GM18870 (cell line): ENCODE measurements at regions not wholly inside any gene's neighbourhood (a gene's known extent, or its start where the extent isn't known, plus 50 kb on each side); places are given as distances from the start of the nearest gene placed in this dataset.
"Not testable (repeated sequence)": the region's sequence is repeated elsewhere in the genome, so short reads cannot be mapped to it uniquely, and the experiment has no call there.

Experiments
- ATAC-seq: cut with Tn5 transposase; IDR thresholded peaks from one replicate; pipeline ENCODE4 v1.9.1; 2021; ENCODE audit warnings: moderate library complexity; ENCODE audit not compliant: unreplicated experiment

DNA sequence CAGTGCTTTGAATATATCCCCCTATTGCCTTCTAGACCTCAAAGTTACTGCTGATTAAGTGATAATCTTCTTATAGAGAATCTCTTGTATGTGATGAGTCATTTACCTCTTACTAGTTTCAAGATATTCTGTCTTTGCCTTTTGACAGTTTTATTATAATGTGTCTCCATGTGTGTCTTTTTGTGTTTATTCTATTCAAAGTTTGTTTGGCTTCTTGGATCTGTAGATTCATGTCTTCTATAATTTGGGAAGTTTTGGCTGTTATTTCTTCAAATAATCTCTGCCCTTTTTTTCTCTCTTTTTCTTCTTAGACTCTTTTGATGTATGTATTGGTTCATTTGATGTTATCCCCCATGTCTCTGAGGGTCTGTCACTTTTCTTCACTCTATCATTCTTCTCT is 915.7 kb upstream of the GRIA3 start:
- no peak for ATAC-seq

DNA sequence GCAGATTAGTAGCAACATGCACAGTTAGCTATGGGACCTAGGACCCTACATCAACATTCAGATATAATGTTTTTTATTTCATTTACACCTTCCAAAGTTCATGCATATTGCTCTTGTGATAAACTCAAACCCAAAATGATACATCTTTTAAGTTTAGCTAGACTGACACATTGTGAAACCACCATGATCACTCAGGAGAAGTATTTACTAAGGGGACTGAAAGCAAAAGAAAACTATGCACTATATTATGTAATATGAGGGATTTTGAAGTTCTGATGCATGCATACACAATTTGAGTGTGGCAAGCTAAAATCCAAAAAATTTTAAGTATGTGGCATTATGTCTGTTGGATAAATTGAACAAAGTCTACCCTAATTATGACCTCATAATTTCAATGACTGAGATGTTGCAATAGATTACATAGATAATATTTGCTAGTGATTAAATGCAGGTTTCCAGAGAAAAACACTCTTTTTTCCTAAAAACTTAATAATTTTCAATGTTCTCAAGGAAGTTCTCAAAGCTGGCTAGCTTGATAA is 914.8 kb upstream of the GRIA3 start:
- no peak for ATAC-seq

DNA sequence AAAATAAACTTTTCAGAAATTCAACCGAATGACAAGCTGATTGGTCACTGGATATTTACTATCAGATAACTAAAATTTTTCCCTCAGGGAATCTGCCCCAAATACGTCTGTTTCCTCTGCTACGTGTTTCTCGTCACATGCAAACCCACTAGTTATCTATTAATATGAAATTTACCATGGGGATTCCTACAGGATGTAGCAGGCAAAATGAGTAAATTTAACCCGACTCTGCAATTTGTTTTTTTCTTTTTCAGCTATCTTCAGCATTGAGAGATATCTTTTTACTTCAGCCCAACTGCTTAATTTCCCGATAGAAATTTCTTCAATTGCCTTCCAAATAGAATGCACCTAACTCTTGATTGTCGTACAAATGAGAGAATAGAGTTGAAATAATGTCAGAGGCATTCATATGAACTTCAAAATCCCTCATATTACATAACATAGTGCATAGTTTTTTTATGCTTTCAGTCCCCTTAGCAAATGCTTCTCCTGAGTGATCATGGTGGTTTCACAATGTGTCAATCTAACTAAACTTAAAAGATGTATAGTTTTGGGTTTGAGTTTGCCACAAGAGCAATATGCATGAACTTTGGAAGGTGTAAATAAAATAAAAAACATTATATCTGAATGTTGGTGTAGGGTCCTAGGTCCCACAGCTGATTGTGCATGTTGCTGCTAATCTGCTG is 913.1 kb upstream of the GRIA3 start:
- no peak for ATAC-seq

DNA sequence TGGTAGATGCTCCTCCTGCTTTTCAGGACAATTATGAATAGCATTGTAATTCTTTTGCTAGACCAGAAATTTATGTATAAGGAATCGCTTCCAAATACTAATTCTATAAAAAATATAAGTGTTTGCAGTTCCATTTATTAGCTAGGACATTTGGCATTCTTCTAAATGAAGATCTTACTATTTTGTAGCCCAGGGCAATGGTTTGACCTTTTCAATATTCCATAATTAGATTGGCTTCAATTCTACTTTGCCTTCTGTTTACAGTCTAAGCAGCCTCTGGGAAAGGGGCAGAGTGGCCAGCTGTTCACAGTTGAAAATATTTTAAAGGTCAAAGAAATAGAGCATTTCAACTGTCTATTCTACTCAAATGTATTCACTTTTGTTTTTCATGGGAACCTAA is 912.1 kb upstream of the GRIA3 start:
- no peak for ATAC-seq

DNA sequence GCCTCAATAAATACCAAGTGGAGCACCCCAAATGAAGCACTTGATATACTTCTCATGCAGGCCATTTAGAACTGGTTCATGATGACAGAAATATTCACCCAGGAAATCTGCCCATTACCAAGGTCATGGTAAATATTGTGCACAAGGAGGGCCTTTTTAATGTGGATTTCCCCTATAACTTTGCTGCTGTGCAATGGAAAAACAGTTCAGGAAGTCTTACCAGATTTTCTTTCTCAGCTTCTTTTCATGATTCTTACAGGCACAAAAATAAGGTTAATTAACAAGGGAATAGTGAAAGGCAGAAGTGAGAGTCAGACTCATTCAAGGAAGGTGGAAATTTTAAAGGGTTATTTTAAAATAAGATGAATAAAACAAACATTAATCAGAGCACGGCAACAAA is 904.3 kb upstream of the GRIA3 start:
- ATAC-seq = no peak

DNA sequence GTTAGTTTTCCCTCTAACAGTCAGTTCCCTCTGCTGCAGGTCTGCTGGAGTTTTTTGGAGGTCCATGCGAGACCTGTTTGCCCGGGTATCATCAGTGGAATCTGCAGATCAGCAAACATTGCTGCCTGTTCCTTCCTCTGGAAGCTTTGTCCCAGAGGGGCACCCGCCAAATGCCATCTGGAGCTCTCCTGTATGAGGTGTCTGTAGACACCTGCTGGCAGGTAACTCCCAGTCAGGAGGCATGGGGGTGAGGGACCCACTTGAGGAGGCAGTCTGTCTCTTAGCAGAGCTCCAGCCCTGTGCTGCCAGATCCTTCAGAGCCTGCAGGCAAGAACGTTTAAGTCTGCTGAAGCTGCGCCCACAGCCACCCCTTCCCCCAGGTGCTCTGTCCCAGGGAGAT is 884.3 kb upstream of the GRIA3 start:
- ATAC-seq = not testable (repeated sequence)

DNA sequence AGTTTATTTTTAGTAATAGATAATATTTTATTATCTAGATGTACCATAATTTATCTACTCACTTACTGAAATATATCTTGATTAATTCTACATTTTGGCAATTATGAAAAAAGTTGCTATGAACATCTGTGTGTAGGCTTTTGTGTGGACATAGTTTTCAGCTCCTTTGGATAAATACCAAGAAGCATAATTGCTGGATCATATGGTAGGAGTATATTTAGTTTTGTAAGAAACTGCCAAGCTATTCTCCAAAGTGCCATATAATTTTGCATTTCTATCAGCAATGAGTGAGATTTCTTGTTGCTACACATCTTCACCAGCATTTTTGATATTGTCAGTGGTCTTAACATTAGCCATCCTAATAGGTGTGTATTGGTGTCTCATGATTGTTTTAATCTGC is 882.6 kb upstream of the GRIA3 start:
- no peak for ATAC-seq

DNA sequence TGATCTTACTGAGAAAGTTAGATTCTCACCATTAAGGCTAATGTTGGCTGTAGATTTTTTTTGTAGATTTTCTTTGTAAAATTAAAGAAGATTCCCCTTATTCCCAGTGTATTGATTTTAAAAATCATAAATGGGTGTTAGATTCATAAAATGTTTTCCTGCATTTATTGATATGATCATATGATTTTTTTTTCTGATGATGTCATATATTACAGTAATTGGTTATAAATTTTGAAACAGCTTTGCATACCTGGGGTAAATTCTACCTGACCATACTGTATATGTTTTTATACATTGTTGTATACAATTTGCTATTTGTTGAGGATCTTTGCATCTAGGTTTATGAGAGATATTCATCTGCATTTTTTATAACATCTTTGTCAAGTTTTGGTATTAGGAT is 880.3 kb upstream of the GRIA3 start:
- ATAC-seq = no peak

DNA sequence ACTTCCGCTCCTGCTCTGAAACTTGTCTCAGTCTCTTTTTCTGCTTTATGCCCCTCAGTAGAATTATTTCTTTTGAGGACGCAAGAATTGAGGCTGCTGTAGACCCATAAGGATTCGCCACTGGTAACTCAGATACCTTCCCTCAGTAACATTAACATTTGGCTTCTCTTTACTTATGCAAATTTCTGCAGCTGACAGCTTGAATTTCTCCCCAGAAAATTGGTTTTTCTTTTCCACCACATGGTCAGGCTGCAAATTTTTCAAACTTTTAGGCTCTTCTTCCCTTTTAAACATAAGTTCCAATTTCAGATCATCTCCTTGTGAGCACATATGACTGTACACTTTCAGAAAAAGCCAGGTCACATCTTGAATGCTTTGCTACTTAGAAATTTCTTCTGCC is 839.3 kb upstream of the GRIA3 start:
- ATAC-seq = no peak

DNA sequence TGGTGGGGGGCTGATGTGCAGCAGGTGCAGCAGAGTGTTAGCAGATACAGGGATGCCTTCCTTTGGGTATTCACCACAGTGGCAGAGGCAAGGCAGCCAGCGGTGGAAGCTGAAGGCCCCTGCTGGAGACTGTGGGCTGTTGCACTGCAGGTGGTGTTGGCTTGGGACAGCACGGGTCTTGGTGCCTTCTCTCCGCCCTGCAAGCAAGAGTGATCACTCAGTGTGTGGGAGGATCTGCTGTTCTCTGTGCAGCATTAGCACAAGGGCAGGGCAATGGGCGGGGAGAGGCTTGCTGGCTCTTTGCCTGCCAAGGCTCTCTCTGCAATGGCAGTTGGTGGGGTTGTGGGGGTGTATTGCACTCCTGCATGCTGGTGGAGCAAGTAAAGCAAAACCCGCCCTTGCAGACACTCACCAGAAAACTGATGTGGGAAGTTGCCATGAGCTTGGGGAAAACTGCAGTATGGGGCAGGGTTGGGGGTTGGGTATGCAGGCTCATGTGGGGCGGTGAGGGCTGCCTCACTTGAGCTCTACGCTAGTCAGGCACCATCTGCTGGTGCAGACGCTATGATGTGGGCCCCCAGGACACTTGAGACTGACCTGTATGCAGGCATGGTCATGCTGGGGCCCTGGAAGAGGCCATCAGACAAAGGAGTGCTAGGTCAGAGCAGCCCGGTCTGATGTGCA is 820.8 kb upstream of the GRIA3 start:
- no peak for ATAC-seq

DNA sequence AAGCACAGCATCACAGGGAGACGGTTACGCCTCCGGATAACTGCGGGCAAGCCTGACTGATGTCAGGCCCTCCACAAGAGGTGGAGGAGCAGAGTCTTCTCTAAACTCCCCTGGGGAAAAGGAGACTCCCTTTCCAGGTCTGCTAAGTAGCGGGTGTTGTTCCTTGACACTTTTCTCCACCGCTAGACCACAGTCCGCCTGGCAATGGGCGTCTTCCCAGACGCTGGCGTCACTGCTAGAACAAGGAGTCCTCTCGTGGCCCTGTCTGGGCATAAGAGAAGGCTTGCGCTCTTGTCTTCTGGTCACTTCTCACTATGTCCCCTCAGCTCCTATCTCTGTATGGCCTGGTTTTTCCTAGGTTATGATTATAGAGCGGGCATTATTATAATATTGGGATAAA is 808.5 kb upstream of the GRIA3 start:
- not testable (repeated sequence) for ATAC-seq

DNA sequence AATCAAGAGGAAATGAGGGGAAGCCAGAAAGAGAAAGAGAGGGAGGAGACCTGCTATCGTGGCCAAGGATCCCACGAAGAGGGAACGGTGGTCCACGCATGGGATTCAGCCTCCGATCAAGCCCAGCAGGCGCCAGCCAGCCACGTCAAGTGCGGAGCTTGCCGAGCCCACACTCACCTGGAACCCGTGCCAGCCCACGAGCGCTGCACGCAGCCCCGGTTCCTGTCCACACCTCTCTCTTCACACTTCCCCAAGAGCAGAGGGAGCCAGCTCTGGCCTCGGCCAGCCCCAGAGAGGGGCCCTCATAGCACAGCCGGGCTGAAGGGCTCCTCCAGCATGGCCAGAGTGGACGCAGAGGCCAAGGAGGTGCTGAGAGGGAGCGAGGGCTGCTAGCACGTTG is 795.1 kb upstream of the GRIA3 start:
- no peak for ATAC-seq

DNA sequence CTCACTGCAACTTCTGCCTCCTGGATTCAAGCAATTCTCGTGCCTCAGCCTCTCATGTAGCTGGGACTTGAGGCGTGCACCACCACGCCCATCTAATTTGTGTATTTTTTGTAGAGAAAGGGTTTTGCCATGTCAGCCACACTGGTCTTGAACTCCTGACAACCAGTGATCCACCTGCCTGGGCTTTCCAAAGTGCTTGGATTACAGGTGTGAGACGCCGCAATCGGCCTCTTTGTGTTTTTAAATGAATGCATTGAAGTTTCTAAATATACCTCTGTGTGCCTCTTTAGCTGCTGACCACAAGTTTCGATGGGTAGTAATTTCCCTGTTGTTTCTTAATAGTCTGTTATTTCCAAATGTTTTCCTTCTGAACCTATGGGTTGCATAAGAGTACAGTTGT is 765.3 kb upstream of the GRIA3 start:
- ATAC-seq = no peak

DNA sequence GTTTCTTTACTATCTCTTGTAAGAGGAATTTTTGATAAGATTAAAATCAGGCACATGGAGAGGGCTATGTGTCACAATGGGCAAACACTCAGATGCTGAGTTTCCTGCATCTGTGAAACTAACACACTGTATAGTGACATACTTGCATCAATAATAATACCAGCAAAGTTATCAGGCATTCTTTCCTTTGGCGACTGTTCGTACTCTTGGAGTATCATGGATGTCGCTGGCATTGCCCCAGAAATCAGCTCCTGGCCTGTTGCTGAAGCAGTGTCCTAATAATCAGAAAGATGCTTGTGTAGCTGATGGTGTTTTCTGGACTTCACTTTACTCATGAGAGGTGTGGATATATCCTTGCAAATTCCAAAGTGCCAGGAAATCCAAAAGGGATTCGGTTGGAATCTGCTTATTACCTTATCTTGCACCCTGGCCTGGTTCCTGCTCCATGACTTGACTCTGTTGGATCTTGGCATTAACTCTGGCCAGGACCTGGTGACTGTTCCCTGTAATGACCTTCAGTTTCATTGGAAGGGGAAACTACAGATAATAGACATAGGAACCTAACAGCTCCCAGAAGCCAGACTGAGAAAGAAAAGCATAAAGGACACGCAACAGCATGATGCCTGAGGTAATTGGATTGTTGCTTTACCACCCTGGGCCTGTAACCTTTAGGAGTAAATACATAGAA is 762.5 kb upstream of the GRIA3 start:
- no peak for ATAC-seq

DNA sequence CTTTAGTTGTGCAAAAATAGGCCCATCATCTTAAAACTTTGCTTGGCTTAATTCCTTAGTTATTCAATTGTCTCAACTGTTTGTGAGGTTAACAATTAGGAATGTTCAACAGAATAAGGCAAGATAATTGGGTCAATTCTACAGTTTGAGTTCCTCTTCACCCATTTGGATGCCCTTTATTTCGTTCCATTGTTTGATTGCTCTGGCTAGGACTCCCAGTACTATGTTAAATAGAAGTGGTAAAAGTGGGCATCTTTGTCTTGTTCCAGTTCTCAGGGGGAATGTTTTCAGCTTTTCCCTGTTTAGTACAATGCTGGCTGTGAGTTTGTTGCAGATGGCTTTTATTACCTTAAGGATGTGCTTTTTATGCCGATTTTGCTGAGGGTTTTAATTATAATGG is 761.5 kb upstream of the GRIA3 start:
- ATAC-seq = no peak

DNA sequence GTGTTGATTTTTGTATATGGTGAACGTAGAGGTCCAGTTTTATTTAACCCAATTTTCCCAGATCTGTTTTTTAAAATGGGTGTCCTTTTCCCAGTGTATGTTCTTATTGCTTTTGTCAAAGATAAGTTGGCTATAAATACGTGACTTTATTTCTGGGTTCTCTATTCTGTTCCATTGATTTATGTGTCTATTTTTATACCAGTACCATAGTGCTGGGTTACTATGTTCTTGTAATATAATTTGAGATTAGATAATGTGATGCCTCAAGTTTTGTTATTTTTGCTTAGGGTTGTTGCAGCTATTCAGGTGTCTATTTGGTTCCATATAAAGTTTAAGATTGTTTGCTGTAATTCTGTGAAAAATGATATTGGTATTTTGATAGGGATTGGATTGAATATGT is 749.1 kb upstream of the GRIA3 start:
- no peak for ATAC-seq

DNA sequence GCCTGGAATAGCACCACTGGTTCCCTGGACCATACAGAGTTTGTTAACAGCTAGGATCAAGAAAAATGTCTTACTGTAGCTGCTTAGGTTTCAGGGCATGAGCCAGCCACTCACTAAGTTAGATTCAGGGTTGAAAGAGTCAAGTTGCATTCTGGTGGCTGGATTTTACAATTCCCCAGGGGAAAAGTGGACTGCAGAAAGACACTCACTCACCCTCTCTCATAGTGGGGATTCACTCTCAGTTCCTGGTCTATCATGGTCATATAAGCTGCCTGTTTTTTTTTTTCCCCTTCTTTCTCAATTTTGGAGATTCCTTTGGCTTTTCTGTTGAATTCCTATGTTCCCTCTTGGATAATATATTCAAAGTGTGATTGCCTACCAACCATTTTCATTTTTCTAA is 744.2 kb upstream of the GRIA3 start:
- no peak for ATAC-seq

DNA sequence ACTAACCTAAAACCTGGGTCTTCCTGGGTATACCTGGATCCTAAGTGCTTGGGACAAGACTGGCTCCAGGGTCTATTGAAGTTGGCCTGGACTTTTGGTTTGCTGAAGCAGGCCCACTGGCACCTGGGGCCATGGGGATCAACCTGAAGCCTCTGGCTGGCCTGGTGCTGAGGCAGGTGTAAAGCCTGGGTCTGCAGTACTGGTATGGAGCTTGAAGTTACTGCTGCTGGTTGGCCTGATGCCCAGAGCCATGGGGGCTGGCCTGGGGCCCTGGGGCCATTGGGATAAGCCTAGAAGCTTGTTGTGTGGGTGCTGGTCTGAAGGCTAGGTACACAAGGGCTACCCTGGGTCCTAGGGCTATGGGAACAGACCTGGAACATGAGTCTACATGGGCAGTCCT is 743.2 kb upstream of the GRIA3 start:
- no peak for ATAC-seq

DNA sequence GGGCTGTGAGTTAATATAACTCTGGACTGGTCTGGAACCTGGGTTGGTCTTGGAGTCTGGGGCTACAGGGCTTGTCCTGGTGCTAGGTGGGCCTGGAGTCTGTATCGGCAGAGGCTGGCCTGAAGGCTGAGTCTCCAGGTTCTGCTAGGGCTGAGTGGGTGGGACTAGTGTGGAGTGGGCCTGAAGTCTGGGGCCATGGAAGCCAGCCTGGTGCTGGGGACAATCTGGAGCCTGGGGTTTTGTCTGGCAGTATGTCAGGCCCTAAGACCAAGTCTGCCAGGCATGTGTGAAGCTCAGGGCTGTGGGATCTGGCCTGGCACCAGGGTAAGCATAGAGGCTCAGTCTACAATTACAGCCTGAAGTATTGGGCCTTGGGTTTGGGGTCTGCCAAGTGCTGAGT is 742.6 kb upstream of the GRIA3 start:
- ATAC-seq = no peak

DNA sequence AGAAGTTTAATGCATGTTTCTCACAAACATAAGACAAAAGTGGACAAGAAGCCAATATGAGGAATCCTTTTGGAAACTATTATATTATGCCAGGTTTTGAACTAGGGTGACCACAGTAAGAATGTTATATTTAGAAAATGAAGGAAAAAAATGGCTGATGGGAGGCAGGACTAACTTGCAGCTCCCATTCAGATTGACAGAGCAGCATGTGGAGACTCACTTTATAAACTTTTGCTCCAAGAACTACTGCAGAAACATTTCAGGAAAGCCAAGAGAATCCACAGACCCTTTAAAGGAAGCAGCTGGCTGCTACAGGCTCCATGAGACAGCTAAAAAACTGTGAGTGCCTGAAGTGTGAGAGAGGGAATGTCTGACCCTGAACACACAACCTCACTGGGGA is 738.6 kb upstream of the GRIA3 start:
- ATAC-seq = no peak

DNA sequence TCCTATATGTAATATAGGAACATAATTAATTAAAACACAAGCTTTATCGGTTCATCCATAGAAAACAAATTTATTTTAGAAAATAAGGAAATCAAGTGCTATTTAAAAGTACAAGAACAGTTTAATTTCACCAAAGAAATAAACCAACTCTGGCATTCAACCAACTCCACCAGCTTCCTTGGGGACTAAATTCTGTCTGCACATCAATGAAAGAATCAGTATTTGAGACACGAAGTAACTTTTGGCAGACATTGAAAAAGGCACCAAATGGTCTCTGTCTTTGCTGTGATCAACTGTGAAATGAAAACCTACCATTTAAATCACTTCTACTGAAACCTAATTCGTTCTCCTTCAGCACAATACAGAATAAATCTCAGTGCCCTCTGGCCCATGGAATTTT is 719.7 kb upstream of the GRIA3 start:
- no peak for ATAC-seq

DNA sequence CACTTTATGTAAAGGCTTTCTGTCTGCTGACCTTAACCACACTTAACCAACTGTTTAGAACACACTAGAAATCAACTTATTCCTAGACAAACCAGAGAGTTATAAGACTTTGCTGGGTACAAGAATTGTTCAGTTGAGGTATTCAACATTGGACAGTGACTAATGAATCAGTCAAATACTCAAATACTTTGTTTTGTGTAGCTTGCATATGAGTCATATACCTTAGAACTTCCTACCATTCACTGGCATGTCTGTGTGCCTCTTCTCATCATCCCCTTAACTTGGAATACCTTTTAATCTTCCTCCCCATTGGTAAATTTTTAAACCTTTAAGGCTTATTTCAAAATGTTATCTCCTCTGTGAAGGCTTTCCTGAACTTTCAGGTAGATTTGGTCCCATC is 708.8 kb upstream of the GRIA3 start:
- ATAC-seq = no peak
